GM12878 (cell line): ENCODE measurements at regions not wholly inside any gene's neighbourhood (a gene's known extent, or its start where the extent isn't known, plus 50 kb on each side); places are given as distances from the start of the nearest gene placed in this dataset.

Experiments
- ATAC-seq: fragments of 200-7000 bp; cut with Tn5 transposase; 3 replicates; pipeline ENCODE4 v1.9.1; 2020; ENCODE audit warnings: mild to moderate bottlenecking, moderate library complexity
- BruUV-seq: library from RNA; stranded (reverse); fragments of 400-500 nt; replicated peaks from 2 replicates; lab custom pipeline; 2021; lab: Mats Ljungman, UMichigan
- CTCF ChIA-PET: fragments of 300-600 bp; sonication (Branson Sonifier 250); formaldehyde crosslinking; extraction: SDS; loops from one replicate; lab custom pipeline; 2021; ENCODE audit warnings: inconsistent platforms; lab: Yijun Ruan, JAX
- POLR2A ChIA-PET: fragments of 350-600 bp; formaldehyde crosslinking; extraction: SDS; loops from one replicate; lab custom pipeline; 2021; ENCODE audit warnings: inconsistent platforms; lab: Charles Lee
- RAD21 ChIA-PET: fragments of 300-600 bp; sonication (Branson Sonifier 250); formaldehyde crosslinking; loops from one replicate; lab custom pipeline; 2023; ENCODE audit warnings: antibody characterized with exemption; ENCODE audit not compliant: unreplicated experiment; lab: Charles Lee
- SMC1A ChIA-PET: fragments of 300-600 bp; sonication (Branson Sonifier 250); formaldehyde crosslinking; loops from one replicate; lab custom pipeline; 2023; ENCODE audit not compliant: unreplicated experiment, uncharacterized antibody; lab: Charles Lee
- DNase-seq: peaks from one replicate; pipeline ENCODE4 v3.0.0-alpha.2; 2011; ENCODE audit warnings: low read depth, low spot score
- FAIRE-seq: peaks from 3 replicates; lab custom pipeline; 2011; peaks lifted over from hg19 to GRCh38; lab: Jason Lieb, UNC
- H2AFZ ChIP-seq: 2 replicates; pipeline ENCODE4 v1.6.0; 2011; ENCODE audit warnings: low read depth, low read length, control low read depth; ENCODE audit not compliant: control insufficient read depth
- H3K27ac ChIP-seq: 2 replicates; pipeline ENCODE4 v1.5.1; 2011; ENCODE audit warnings: control low read depth; ENCODE audit not compliant: control insufficient read depth, insufficient read depth
- H3K27me3 ChIP-seq, 2 experiments: replicated peaks in 1 of 2; 2 replicates each; pipeline versions ENCODE4 v1.6.0 to v1.6.1; 2011; ENCODE audit warnings: low read length in 1 of 2; ENCODE audit not compliant: control insufficient read depth in 2 of 2, insufficient read depth in 2 of 2
- H3K36me3 ChIP-seq, 2 experiments: 2 replicates each; pipeline ENCODE4 v1.5.1; 2011; ENCODE audit warnings: low read length in 1 of 2; ENCODE audit not compliant: control insufficient read depth in 2 of 2, insufficient read depth in 2 of 2
- H3K4me1 ChIP-seq: 2 replicates; pipeline ENCODE4 v1.6.1; 2011; ENCODE audit warnings: mild to moderate bottlenecking, low read length, moderate library complexity, mixed read lengths; ENCODE audit not compliant: control insufficient read depth, insufficient read depth
- H3K4me2 ChIP-seq: 2 replicates; pipeline ENCODE4 v1.6.0; 2011; ENCODE audit warnings: control low read depth; ENCODE audit not compliant: control insufficient read depth, insufficient read depth
- H3K4me3 ChIP-seq: fragments of 200-600 bp; sonication (generic); 2 replicates; pipeline ENCODE4 v1.5.1; 2016
- H3K79me2 ChIP-seq: 2 replicates; pipeline ENCODE4 v1.6.0; 2011; ENCODE audit warnings: low read length; ENCODE audit not compliant: control insufficient read depth, insufficient read depth
- H3K9ac ChIP-seq: 2 replicates; pipeline ENCODE4 v1.8.0; 2011; ENCODE audit warnings: low read length, control low read depth, mixed read lengths; ENCODE audit not compliant: control insufficient read depth, insufficient read depth
- H3K9me3 ChIP-seq: replicated peaks from 3 replicates; pipeline ENCODE4 v1.5.1; 2011; ENCODE audit warnings: mild to moderate bottlenecking, low read length; ENCODE audit not compliant: control insufficient read depth, insufficient read depth
- H4K20me1 ChIP-seq: 2 replicates; pipeline ENCODE4 v1.6.0; 2011; ENCODE audit not compliant: control insufficient read depth, insufficient read depth
- CEBPB ChIP-seq, 2 experiments: fragments of 150-350 bp in 1 of 2; IDR thresholded peaks; 2 replicates each; pipeline ENCODE4 v1.6.1; 2012 to 2014; ENCODE audit warnings: low read depth in 2 of 2, low read length in 2 of 2, borderline replicate concordance in 1 of 2, inconsistent platforms in 1 of 2
- CHD1 ChIP-seq: IDR thresholded peaks from 2 replicates; pipeline ENCODE4 v1.6.1; 2012; ENCODE audit warnings: low read depth, low read length, improper control_type of control experiment
- IKZF2 ChIP-seq, 2 experiments: fragments of 450-650 bp; IDR thresholded peaks; 2 replicates each; pipeline ENCODE4 v1.6.1; 2017; ENCODE audit warnings: mild to moderate bottlenecking in 2 of 2, moderate library complexity in 2 of 2
- KAT2A ChIP-seq: conservative IDR thresholded peaks from 2 replicates; pipeline ENCODE4 v1.6.1; 2011; ENCODE audit warnings: low read depth, low read length; ENCODE audit not compliant: control insufficient read depth
- KDM1A ChIP-seq: fragments of 200-600 bp; sonication (generic); IDR thresholded peaks from 2 replicates; pipeline ENCODE4 v1.6.1; 2016; ENCODE audit warnings: borderline replicate concordance
- MTA3 ChIP-seq: IDR thresholded peaks from 2 replicates; pipeline ENCODE4 v1.6.1; 2012; ENCODE audit warnings: low read length, inconsistent platforms, borderline replicate concordance
- SMC3 ChIP-seq: IDR thresholded peaks from 2 replicates; pipeline ENCODE4 v1.6.1; 2011; ENCODE audit warnings: low read length, improper control_type of control experiment, borderline replicate concordance
- SPI1 ChIP-seq: IDR thresholded peaks from 2 replicates; pipeline ENCODE4 v1.6.1; 2011; ENCODE audit warnings: low read depth, mild to moderate bottlenecking, low read length, moderate library complexity, borderline replicate concordance; ENCODE audit not compliant: insufficient read depth
- TCF7 ChIP-seq: IDR thresholded peaks from 2 replicates; pipeline ENCODE4 v1.6.1; 2014; ENCODE audit warnings: antibody characterized with exemption, borderline replicate concordance
- WGBS: methylation state at CpG from one replicate; pipeline ENCODE4 v1.1.6; 2016; ENCODE audit warnings: low lambda C conversion rate; ENCODE audit not compliant: insufficient replicate concordance, insufficient coverage; ENCODE audit errors: missing lambda C conversion rate; 5-methylcytosine and 5-hydroxymethylcytosine counted together
- in situ Hi-C: fragments of 300-500 bp; cut with MboI; formaldehyde crosslinking; loops from 9 replicates; pipeline ENCODE4 v1.14.3; 2018; ENCODE audit warnings: mixed read lengths
- intact Hi-C: fragments of 100-400 bp; cut with micrococcal nuclease; formaldehyde crosslinking; loops from one replicate; pipeline ENCODE4 v1.14.2; 2022; ENCODE audit not compliant: unreplicated experiment
- TF ChIP-seq, protein P1 (sequence below): IDR thresholded peaks from 2 replicates; pipeline ENCODE4 v1.6.1; 2012; ENCODE audit warnings: low read depth, low read length, improper control_type of control experiment
- TF ChIP-seq, protein P2 (sequence below): fragments of 150-350 bp; IDR thresholded peaks from 2 replicates; pipeline ENCODE4 v1.6.1; 2014; ENCODE audit warnings: mild to moderate bottlenecking, low read depth, low read length
- TF ChIP-seq, protein P3 (sequence below): fragments of 450-650 bp; IDR thresholded peaks from 2 replicates; pipeline ENCODE4 v1.6.1; 2016; ENCODE audit warnings: mild to moderate bottlenecking

DNA sequence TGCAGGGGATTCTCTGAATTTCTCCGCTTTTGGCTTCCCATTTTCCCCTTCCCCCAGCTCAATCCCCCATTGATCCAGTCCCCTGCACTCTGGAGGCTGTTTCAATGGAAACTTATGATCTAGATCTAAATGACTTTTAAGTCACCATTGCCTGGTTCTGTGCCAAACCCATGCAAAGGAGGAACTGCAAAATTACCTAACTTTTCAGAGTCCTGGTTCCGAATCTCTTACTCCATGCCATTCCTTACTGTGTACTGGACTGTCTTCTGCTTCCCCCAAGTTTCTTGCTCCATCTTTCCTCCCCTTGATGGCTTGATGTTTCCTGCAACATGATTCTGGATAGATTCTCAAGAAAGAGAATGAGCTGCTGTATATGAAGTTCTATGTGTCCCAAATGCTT is 327.8 kb downstream of the MIAT start (continued):
- TF ChIP-seq, protein P1, sequence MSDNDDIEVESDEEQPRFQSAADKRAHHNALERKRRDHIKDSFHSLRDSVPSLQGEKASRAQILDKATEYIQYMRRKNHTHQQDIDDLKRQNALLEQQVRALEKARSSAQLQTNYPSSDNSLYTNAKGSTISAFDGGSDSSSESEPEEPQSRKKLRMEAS, result no peak

DNA sequence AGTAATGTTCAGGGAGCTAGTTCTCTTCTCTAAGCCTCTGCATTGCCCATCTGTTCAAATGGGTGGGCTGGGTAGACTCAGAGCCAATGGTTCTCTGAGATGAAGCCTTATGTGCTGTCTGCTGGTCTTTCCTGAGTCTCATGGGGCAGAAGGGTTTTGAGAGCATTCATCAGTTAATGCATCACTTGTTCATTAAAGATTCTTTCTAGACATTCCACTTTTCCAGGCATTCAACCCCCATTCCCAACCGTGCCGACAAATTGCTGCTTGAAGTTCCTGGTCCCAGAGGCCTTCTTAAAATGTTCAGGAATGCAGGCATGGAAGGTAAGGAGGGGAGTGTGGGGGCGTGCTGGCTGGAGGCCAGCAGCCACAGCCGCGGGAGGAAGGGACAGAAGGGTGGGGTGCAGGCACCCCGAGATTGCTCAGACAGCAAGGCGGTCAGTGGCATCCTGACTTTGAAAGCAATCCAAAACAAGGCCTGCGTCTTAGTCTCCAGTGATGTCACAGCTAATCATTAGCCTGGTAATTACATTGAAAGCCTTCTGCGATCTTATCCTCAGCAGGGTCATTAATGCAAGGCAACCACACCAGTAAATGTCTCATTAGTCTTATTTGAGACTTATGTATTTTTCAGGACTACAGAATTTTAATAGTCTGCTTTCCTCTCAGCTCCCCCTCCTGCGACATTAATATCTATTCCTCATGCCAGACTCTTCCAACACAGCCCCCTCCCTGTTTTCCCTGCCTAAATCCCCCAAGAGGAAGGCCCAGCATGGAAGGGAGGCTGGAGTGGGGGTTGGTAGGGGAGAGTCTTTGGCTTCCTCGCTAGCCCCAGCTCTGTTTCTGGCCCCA is 328.8 kb downstream of the MIAT start:
- Histone ChIP-seq H3K79me2 (no peaks in the 10 kb centered on the region), H3K4me2 (no peak overlapping the region), H3K9me3 (no peaks in the 10 kb centered on the region), H3K4me3 (no peak overlapping the region), H3K9ac (no peak overlapping the region), H3K4me1 (peaks cover 6% of the 10 kb centered on the region; the same call in 1 of the 2 replicates), H3K27ac (no peak overlapping the region), H3K36me3 (no peaks in the 10 kb centered on the region), H3K27me3 (0 out of 4 replicates have a peak, but pooled peaks cover 0 to 4% of the 10 kb centered on the region in 2 experiments), H4K20me1 (no peaks in the 10 kb centered on the region)
- DNase-seq (no peak), ATAC-seq (no peak), FAIRE-seq (no peak)
- ChIA-PET POLR2A (no interaction called here), CTCF (no interaction called here), SMC1A (no interaction called here)
- WGBS, result 35% methylated on average over 11 of the region's 11 CpGs
- in situ Hi-C loops (no loop called here), intact Hi-C loops (no loop called here)
- no peak for TF ChIP-seq MTA3
- TF ChIP-seq, all 136 proteins: peak for 0
- no peak overlapping the region for H2AFZ ChIP-seq
- BruUV-seq, result no TSS peak
- RAD21 ChIA-PET, result no interaction called here

DNA sequence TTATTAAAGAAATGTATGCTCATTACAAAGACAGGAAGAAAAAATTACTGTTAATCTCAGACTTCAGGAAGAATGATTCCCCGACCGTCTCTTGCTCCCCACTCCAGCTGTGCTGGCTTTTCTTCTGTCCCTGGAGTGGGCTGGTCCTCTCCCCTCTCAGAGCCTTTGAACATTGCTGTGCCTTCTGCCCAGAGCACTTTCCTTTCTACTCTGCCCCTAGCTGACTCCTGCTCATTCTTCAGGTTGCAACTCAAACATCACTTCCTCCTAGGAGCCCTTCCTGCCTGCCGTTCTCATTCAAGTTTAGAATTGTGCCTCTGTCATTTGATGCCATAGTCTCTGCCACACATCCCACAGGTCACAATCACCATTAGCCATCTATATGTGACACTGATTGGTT is 329.5 kb downstream of the MIAT start:
- intact Hi-C loops (no loop called here), in situ Hi-C loops (no loop called here)
- WGBS, result 64% methylated on average over 3 of the region's 3 CpGs
- peaks cover 6% of the 10 kb centered on the region; the same call in 1 of the 2 replicates for H3K4me1 ChIP-seq
- H3K4me3 ChIP-seq, result no peak overlapping the region
- 0 out of 4 replicates have a peak, but pooled peaks cover 0 to 4% of the 10 kb centered on the region in 2 experiments for H3K27me3 ChIP-seq
- no peak overlapping the region for H2AFZ ChIP-seq
- no peak overlapping the region for H3K27ac ChIP-seq
- ChIA-PET SMC1A (no interaction called here), RAD21 (no interaction called here), CTCF (no interaction called here), POLR2A (no interaction called here)
- BruUV-seq, result no TSS peak
- no peaks in the 10 kb centered on the region for H3K9me3 ChIP-seq
- H3K9ac ChIP-seq, result no peak overlapping the region
- no peaks in the 10 kb centered on the region for H3K36me3 ChIP-seq
- ATAC-seq (no peak), DNase-seq (no peak), FAIRE-seq (no peak)
- no peaks in the 10 kb centered on the region for H3K79me2 ChIP-seq
- H4K20me1 ChIP-seq, result no peaks in the 10 kb centered on the region
- H3K4me2 ChIP-seq, result no peak overlapping the region
- TF ChIP-seq TCF7, result no peak
- TF ChIP-seq SMC3, result no peak
- no peak for TF ChIP-seq CEBPB (IDR thresholded peaks at IDR 0.05; ENCODE audit: borderline replicate concordance in 1 of 2, low read depth in 2 of 2, low read length in 2 of 2)
- TF ChIP-seq, protein P2, sequence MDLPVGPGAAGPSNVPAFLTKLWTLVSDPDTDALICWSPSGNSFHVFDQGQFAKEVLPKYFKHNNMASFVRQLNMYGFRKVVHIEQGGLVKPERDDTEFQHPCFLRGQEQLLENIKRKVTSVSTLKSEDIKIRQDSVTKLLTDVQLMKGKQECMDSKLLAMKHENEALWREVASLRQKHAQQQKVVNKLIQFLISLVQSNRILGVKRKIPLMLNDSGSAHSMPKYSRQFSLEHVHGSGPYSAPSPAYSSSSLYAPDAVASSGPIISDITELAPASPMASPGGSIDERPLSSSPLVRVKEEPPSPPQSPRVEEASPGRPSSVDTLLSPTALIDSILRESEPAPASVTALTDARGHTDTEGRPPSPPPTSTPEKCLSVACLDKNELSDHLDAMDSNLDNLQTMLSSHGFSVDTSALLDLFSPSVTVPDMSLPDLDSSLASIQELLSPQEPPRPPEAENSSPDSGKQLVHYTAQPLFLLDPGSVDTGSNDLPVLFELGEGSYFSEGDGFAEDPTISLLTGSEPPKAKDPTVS, result no peak
- TF ChIP-seq IKZF2 (IDR thresholded peaks at IDR 0.05), result no peak
- no peak for TF ChIP-seq CHD1
- TF ChIP-seq KDM1A, result no peak
- TF ChIP-seq, protein P3, sequence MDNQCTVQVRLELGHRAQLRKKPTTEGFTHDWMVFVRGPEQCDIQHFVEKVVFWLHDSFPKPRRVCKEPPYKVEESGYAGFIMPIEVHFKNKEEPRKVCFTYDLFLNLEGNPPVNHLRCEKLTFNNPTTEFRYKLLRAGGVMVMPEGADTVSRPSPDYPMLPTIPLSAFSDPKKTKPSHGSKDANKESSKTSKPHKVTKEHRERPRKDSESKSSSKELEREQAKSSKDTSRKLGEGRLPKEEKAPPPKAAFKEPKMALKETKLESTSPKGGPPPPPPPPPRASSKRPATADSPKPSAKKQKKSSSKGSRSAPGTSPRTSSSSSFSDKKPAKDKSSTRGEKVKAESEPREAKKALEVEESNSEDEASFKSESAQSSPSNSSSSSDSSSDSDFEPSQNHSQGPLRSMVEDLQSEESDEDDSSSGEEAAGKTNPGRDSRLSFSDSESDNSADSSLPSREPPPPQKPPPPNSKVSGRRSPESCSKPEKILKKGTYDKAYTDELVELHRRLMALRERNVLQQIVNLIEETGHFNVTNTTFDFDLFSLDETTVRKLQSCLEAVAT, result no peak
- no peak for TF ChIP-seq SPI1
- no peak for TF ChIP-seq KAT2A
